GM12872 (cell line): ENCODE measurements at regions not wholly inside any gene's neighbourhood (a gene's known extent, or its start where the extent isn't known, plus 50 kb on each side); places are given as distances from the start of the nearest gene placed in this dataset.

Experiments
- CTCF ChIP-seq: IDR thresholded peaks from 3 replicates; pipeline ENCODE4 v1.5.1; 2011; ENCODE audit warnings: low read depth, mild to moderate bottlenecking, low read length, moderate library complexity; ENCODE audit not compliant: insufficient read depth

- no peak for TF ChIP-seq CTCF
Measured at GRCh38 chr1:193568512-193568911, 382.1 kb upstream of the B3GALT2 start.

- no peak for TF ChIP-seq CTCF
Measured at GRCh38 chr1:193567937-193568336, 381.5 kb upstream of the B3GALT2 start.

- TF ChIP-seq CTCF, result no peak
Measured at GRCh38 chr1:193566735-193567134, 380.3 kb upstream of the B3GALT2 start.

DNA sequence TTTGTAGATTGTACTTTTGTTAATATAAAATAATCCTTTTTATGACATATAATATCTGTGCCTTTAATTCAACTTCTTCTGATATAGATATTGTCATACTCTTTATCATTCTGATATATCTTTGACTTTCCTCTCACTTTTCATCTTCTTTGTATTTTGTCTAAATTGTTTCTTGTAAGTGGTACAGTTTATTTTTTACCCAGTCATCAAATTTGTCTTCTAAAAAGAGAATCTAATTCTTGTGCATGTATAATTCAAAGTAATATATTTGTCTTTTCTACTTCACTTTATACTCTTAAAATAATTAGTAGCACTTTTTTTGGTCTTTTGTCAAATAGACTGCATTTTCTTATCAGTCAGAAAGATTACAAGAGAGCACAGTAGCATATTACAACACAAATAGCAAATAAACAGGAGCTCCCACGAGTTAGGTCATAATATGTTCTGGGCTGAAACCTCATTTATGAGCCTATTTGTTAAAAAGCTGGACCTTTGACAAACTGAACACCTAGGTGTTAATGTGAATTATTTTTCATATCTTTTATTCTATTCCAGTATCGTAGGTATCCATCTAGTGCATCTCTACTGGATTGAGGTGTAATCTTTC lies 379.7 kb upstream of the B3GALT2 start:
- no peak for TF ChIP-seq CTCF

DNA sequence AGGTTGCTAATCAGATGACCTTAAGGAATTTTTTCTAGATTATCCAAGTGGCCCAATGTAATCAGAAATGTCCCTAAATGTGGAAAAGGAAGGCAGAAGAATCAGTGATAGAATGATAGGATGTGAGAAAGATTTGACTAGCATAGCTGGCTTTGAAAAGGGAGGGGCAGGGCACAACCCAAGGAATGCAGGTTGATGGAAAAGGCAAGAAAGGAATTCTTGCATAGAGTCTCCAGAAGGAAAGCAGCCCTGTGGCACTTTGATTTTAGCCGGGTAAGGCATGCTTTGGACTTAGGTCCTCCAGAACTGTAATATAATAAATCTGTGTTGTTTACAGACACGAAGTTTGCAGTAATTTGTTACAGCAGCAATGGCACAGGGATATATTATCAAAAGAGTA lies 375.7 kb upstream of the B3GALT2 start:
- no peak for TF ChIP-seq CTCF

- no peak for TF ChIP-seq CTCF
Measured at GRCh38 chr1:193558491-193559028, 372.1 kb upstream of the B3GALT2 start.

- TF ChIP-seq CTCF, result no peak
Measured at GRCh38 chr1:193555662-193556441, 369.4 kb upstream of the B3GALT2 start.
